WERI-Rb-1 (cell line): ENCODE measurements at regions not wholly inside any gene's neighbourhood (a gene's known extent, or its start where the extent isn't known, plus 50 kb on each side); places are given as distances from the start of the nearest gene placed in this dataset.

Experiments
- DNase-seq: peaks from one replicate; pipeline ENCODE4 v3.0.0-alpha.2; 2020
- H3K27ac ChIP-seq: fragments of 250-450 bp; sonication (Bioruptor Pico); 2 replicates; pipeline ENCODE4 v1.5.1; 2020; ENCODE audit warnings: mild to moderate bottlenecking, moderate library complexity
- H3K27me3 ChIP-seq: fragments of 250-450 bp; sonication (Bioruptor Pico); 2 replicates; pipeline ENCODE4 v1.5.1; 2021; ENCODE audit warnings: mild to moderate bottlenecking, low read depth, moderate library complexity; ENCODE audit not compliant: insufficient read depth, severe bottlenecking
- H3K36me3 ChIP-seq: fragments of 250-450 bp; sonication (Bioruptor Pico); 2 replicates; pipeline ENCODE4 v1.5.1; 2020; ENCODE audit warnings: mild to moderate bottlenecking, moderate library complexity
- H3K4me3 ChIP-seq: 2 replicates; pipeline ENCODE4 v1.5.1; 2011; ENCODE audit warnings: low read depth, mild to moderate bottlenecking, control low read depth, low read length
- H3K9me3 ChIP-seq: fragments of 250-450 bp; sonication (Bioruptor Pico); 2 replicates; pipeline ENCODE4 v1.5.1; 2021; ENCODE audit warnings: mild to moderate bottlenecking, moderate library complexity; ENCODE audit not compliant: severe bottlenecking
- TF ChIP-seq, protein P1 (sequence below): IDR thresholded peaks from 2 replicates; pipeline ENCODE4 v1.5.1; 2011; ENCODE audit warnings: low read depth, mild to moderate bottlenecking, control low read depth, inconsistent platforms, low read length

- DNase-seq, result no peak
- TF ChIP-seq, protein P1, sequence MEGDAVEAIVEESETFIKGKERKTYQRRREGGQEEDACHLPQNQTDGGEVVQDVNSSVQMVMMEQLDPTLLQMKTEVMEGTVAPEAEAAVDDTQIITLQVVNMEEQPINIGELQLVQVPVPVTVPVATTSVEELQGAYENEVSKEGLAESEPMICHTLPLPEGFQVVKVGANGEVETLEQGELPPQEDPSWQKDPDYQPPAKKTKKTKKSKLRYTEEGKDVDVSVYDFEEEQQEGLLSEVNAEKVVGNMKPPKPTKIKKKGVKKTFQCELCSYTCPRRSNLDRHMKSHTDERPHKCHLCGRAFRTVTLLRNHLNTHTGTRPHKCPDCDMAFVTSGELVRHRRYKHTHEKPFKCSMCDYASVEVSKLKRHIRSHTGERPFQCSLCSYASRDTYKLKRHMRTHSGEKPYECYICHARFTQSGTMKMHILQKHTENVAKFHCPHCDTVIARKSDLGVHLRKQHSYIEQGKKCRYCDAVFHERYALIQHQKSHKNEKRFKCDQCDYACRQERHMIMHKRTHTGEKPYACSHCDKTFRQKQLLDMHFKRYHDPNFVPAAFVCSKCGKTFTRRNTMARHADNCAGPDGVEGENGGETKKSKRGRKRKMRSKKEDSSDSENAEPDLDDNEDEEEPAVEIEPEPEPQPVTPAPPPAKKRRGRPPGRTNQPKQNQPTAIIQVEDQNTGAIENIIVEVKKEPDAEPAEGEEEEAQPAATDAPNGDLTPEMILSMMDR, result no peak
- Histone ChIP-seq H3K27me3 (no peaks in the 10 kb centered on the region), H3K9me3 (no peaks in the 10 kb centered on the region), H3K27ac (no peak overlapping the region), H3K4me3 (no peak overlapping the region), H3K36me3 (no peaks in the 10 kb centered on the region)
Observed at GRCh38 chr6:98310443-98310842, 523.9 kb upstream of the POU3F2 start.

DNA sequence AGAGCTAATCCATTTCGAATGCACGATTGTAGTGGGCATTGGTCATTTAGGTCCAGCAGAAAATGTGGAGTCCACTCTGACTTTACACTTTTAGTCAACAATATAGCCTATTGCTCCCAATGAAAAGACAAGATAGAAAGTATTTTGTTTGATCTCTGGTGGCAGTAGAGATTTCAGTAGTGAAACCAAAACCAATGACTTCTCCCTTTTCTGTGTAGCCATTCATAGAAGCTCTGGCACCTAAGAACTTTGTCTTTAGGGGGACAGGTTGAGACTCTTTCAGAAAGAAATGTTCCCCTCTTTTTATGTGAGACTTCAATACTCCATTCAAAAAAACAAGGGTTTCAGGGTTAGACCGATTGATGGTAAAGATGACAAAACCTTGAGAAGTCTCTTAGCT, 510.8 kb upstream of the POU3F2 start:
- no peaks in the 10 kb centered on the region for H3K9me3 ChIP-seq
- no peaks in the 10 kb centered on the region for H3K36me3 ChIP-seq
- no peak for DNase-seq
- H3K4me3 ChIP-seq, result no peak overlapping the region
- TF ChIP-seq, protein P1, result no peak
- H3K27ac ChIP-seq, result no peak overlapping the region
- H3K27me3 ChIP-seq, result no peaks in the 10 kb centered on the region

DNA sequence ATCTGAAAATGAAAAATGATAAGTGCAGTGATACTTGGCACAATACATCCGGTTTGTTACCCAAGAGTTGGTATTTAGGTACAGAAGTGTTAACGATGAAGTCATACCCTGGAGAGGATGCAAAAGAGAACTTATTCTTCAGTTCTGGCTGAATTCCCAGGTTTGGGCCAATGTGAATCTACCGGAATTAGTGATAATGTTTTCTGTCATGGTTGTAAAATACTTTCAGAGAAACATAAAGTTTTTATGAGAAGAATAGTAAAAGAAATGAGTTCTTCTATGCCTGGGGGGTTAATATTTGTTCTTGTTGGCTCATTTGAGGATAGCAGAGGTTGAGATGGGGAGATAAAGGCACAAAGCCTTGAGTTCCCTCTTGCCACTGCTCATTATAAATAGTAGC, 509.9 kb upstream of the POU3F2 start:
- H3K4me3 ChIP-seq, result no peak overlapping the region
- DNase-seq, result no peak
- no peak overlapping the region for H3K27ac ChIP-seq
- no peaks in the 10 kb centered on the region for H3K9me3 ChIP-seq
- no peaks in the 10 kb centered on the region for H3K36me3 ChIP-seq
- TF ChIP-seq, protein P1, result no peak
- no peaks in the 10 kb centered on the region for H3K27me3 ChIP-seq

DNA sequence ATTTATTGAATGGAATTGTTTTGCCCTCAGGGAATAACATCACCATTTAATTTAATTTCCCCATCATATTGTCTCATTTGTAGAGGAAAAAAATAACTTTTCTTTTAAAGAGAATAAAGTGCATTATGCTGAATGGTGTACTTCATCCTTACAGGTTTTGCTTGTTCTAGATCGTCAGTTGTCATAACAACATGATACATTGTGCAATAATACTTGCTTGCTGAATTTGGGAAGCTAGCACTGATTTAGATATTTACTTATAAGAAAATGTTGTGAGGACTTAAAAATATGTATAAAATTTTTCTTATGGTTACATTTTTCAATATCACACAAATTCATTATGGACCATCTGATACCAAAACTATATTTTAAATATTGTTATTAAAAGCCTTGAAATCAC, 509.0 kb upstream of the POU3F2 start:
- Histone ChIP-seq H3K9me3 (no peaks in the 10 kb centered on the region), H3K36me3 (no peaks in the 10 kb centered on the region), H3K27me3 (no peaks in the 10 kb centered on the region), H3K4me3 (no peak overlapping the region), H3K27ac (no peak overlapping the region)
- TF ChIP-seq, protein P1, result no peak
- no peak for DNase-seq

DNA sequence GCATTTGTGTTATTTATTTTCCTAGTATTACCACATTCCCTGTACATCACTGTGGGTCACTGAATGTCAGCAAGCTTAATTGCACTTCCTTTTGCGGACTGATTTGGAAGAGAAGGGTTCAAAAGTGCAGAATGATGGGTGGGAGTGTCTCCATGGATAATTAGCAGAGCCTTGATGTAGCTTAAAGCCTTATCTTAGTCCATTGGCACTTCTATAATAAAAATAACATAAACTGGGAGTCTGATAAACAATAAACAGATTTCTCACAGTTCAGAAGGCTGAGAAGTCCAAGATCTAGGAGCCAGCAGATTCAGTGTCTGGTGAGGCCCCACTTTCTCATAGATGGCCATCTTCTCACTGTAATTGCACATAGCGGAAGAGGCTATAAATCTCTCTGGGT, 501.1 kb upstream of the POU3F2 start:
- Histone ChIP-seq H3K27me3 (no peaks in the 10 kb centered on the region), H3K27ac (no peak overlapping the region), H3K4me3 (no peak overlapping the region), H3K9me3 (no peaks in the 10 kb centered on the region), H3K36me3 (no peaks in the 10 kb centered on the region)
- no peak for DNase-seq
- TF ChIP-seq, protein P1, result no peak

GRCh38 chr6:98335594-98335993, 498.8 kb upstream of the POU3F2 start:
- DNase-seq, result no peak

More at GRCh38 chr6:98335594-98335993, 498.8 kb upstream of the POU3F2 start:
- Histone ChIP-seq H3K4me3 (no peak overlapping the region), H3K27me3 (no peaks in the 10 kb centered on the region), H3K36me3 (no peaks in the 10 kb centered on the region), H3K9me3 (no peaks in the 10 kb centered on the region), H3K27ac (no peak overlapping the region)
- TF ChIP-seq, protein P1, result no peak
